ENCODE measurements at regions not wholly inside any gene's neighbourhood (a gene's known extent, or its start where the extent isn't known, plus 50 kb on each side); places are given as distances from the start of the nearest gene placed in this dataset.

DNA sequence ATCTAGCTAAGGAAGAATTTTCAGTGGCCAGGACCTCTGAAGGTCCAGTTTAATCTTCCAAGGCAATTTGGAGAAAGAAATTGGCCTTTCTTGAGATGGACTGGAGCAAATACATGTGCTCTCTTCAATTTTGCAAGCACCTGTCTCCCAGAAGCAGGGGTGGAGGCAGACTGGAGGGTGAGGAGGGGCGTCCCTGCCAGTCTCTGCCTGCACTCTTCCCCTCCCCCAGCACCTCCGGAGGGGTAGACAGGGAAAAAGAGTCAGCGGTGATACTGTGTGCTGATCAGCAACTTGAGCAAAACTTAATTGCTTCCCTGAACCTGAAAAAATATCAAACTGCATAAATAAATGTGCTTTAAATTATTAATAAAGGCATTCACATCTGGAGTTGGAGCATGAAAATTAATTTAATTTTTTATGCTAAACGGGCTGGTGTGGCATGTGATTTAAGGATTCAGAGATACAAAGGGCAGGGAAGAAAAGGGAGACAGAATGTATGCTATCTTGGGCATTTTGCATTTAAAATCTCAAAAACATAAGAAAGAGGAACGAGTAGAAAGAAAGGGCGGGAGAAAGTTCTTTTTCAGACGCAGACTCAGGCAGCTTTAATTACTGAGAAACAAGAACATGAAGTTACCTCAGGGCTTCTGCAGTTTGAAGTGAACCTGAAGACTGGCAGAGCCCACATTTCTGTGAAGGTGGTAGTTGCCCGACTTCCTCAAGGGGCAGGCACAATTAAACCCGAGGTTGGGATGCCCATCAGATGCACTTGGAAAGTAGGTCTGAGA, 319.7 kb downstream of the UACA start:
- DNase-seq: no peak

GRCh38 chr15:70442616-70443321, 320.6 kb downstream of the UACA start:
- DNase-seq: no peak

GRCh38 chr15:70442211-70442610, 321.1 kb downstream of the UACA start:
- DNase-seq: no peak

DNA sequence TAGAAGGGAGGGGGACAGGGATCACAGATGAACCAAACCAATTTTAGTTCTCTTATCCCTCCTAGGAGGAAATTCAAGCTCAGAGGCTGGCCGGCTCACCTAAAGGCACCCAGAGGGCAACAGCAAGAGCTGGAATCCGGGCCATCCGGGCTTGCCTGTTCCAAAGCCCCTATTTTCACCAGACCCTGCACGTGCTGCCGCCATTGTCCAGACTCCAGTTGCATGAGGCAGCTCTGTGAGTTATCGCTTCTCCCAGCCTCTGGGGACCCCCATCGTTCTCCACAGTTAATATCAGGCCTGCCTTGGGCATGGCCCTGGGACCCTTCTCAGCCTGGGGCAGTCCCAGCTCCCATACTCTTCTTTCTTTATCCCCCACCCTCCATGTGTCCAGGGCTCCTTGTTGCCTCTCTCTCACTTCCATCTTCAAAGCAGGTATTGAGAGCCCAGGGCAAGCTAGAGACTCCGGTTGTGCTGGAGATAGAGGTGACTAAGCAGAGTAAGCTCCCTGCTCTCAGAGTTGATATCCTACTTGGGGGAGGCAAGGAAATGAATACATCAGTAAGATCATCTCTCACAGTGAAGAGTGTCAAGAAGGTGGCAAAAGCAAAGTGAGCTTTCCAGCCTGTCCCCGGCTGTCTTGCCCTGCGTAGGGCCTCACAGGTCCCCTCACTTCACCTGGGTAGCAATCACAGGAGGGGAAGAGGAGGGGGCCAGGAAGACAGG, 322.8 kb downstream of the UACA start:
- DNase-seq: no peak

GRCh38 chr15:70439880-70440279, 323.5 kb downstream of the UACA start:
- no peak for DNase-seq

DNA sequence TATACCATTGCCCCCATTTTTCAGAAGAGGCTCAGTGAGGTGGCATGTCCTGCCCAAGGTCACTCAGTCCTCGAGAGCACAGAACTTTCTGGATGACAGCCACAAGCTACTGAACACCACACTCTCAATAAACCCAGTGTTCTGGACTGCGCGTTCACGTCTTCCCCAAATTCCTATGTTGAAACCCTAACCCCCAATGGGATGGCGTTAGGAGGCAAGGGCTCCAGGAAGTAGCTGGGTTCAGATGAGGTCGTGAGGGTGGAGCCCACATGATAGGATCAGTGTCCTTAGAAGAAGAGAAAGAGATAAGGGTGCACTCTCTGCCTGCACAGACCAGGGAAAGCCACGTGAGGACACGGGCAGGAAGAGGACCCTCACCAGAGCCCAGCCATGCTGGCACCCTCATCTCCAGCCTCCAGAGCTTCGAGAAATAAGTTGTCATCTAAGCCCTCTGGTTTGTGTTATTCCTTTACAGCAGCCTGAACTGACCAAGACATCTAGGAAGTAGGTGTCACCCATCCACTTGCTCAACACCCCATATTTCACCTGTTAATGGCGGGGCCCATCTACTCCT, 324.0 kb downstream of the UACA start:
- DNase-seq: no peak

GRCh38 chr15:70438776-70439175, 324.6 kb downstream of the UACA start:
- DNase-seq: no peak

DNA sequence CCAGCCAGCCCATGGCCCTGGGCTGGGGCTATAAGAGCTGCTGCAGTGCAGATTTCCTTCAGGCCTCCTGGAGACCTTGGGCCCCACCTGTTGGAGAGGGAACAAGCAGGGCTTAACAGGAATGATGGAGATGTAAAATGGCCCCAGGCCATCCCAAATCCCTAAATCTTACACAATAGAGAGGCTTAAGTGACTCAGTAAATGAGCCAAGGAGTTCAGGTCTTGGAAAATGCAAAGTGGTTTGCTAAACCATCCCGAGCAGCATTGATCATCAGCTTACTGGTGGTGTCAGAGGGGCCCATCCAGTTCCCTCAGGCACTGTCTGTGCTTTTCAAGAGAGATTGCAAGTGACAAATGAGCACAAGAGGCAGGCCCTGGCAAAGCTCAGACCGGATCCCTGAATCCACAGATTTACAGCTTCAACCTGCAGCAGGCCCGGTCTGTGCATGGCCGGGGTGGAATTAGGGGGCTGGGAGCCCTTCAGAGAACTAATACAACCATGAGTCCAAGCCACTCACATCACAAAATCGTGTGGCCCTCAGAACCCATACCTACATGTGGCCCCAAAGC, 325.4 kb downstream of the UACA start:
- DNase-seq: no peak

DNA sequence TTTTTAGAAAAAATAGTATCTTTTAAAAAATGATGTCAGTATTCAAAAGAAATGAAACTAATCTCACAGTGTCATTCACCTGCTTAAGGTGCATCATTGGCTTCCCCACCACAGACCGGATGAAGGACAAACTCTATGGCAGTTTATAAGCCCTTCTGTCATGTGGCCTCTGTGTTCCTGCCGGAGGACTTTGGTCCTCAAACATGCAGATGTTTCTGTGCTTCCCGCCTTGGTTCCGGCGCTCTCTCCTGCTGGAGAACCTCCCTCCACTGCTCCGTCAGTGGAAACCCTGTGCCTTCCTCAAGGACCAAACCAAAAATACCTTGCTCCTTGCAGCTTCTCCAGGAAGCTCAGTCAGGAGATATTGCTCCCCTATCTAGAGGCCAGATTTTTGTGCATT, 326.3 kb downstream of the UACA start:
- no peak for DNase-seq

GRCh38 chr15:70436428-70436827, 326.9 kb downstream of the UACA start:
- DNase-seq: no peak

DNA sequence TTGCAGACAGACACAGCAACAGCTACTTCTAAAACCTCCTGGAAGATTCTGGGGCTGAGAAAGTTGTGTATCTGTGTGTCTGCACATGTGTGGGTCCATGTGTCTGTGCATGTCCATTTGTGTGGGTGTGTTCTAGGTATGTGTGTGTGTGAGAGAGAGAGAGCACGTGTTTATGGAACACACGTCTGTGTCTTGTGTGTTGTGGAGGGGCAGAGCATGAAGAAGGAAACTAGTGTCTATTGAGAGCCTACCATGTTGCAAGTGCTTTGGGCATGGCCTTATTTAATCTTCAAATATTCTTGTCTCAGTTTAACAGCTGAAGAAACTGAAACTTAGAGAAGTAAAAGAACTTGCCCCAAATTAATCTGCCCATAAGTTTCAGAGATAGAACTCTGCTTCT, 327.5 kb downstream of the UACA start:
- no peak for DNase-seq

DNA sequence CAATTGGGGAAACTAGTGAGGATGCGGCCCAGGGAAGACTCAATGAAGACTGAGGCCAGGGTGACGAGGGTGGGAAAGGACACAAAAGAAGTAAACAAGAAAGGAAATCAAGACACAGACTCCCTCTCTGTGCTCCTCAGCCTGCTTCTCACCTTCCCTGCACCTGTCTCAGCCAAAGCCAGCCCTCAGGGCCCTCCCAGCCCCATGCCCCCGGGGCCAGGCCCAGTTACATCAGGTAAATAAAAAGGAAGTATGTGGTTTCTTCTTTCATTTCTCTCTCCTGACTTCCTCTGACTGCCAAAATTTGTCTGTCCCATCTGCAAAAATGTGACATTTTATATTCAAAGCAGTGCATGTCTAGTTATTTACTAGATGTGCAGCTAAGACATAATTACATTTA, 328.0 kb downstream of the UACA start:
- no peak for DNase-seq

- no peak for DNase-seq
These were observed 329.6 kb downstream of the UACA start for GRCh38 chr15:70433586-70434324.

GRCh38 chr15:70432924-70433495, 330.3 kb downstream of the UACA start:
- DNase-seq: no peak

GRCh38 chr15:70431854-70432253, 331.5 kb downstream of the UACA start:
- no peak for DNase-seq

DNA sequence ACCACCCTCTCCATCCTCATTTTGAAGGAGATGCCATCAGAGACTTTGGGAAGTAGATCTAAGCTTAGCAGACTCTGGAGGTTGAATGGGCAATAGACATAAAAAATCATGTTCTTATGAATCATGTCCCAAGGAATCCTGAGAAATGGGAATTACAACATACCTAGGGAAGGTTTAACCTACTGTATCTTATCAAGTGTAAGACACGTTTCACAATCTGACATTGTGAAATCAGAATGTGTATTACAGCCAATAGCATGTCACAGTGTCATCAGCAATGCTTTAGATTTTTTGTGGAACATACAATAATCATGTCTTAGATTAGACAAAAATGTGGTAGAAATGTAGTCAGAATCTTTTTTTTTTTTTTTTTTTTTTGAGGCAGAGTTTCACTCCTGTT, 332.4 kb upstream of the TLE3 start:
- DNase-seq: no peak

DNA sequence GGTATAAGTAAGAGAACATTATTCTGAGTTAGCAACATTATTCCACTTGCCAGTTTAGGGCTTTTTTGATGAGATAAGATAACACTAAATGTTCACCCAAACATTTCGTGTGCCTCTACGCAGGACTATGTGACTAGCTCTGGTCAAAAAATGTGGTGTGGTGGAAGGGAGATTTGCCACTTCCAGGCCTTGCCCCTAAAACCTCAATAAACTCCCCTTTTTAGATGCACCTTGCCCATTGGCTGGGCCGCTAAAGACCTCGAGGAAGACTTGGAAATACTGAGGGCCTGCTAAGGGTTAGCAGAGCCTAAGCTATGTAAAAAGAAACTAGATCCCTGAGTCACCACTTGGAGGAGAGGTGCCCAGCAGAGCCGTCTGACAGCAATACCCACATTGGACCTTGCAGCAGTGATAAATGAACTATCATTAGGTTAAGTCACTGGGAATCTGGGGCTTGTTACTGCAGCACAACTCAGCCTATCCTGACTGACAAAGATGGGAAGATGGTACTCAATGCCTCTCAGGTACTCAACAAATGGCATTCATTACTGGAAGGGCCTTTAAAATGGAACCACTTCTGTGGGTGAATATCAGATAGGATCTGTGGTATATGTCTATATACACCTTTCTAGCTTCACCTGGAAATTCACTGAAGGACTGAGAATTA, 331.5 kb upstream of the TLE3 start:
- DNase-seq: no peak

GRCh38 chr15:70428211-70428822, 330.6 kb upstream of the TLE3 start:
- no peak for DNase-seq

DNA sequence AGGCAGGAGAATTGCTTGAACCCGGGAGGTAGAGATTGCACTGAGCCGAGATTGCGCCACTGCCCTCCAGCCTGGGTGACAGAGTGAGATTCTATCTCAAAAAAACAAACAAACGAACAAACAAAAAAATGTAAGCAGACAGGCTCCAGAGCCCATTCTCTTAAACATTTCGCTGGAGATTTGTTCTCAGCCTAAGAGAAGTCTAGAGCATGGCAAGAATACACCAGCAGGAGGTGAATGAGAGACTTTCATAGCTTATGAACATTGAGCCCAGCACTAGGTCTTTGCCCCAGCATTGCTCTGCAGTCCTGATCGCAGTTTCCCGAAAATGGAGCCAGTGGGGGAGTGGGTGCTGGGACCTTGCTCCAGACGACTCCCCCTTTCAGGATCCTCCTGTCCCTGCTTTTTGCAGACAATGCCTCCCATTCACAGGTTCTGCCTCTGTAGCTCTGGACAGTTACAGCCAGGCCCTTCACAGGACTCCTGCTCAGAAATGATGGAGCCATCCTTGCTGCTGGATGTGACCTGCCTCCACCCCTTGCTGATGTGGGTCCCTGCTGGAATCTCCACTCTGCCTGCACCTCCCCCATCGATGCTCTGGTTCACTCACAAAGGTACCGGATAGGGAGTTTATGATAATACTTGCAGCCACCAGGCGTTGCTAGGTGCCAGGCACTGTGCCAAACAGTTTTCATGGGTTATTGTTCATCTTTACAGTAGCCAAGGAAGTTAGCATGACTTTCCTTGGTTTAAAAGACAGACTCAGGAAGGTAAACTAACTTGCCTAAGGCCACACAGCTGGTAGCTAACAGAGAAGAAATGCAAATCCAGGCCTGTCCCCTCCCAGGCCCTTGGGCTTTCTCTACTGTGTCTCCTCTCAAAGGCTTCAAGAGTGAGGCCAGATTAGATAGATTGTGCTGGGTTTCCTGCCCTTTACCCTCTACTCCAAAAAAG, 329.7 kb upstream of the TLE3 start:
- no peak for DNase-seq

Data from muscle of arm (tissue), 1 donor.